ENCODE measurements at regions not wholly inside any gene's neighbourhood (a gene's known extent, or its start where the extent isn't known, plus 50 kb on each side); places are given as distances from the start of the nearest gene placed in this dataset.

DNA sequence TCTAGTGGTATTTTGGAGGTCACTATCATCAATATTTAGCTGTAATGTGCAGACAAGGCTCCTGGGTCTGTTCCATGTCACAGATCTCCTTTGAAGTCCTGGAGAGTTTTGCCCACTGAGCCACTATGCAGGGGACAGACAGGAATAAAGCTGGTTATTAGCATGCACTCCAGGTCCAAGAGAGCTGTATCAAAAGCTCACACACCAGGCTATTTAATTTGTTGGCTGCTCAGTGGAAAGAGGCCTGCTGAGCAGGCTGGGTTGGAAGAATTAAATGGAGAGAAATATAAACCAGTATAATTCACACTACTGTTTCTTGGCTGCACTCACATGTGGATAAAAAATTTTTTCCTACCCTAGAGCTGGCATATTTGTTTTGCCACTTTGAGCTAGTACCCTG is 113.8 kb upstream of the TAF11L2 start:
- Histone ChIP-seq H3K9me3 (no peaks in the 10 kb centered on the region), H3K36me3 (ENCODE audit: control insufficient read depth, insufficient read depth, low read length) (no peaks in the 10 kb centered on the region), H3K4me1 (no peaks in the 10 kb centered on the region), H3K27me3 (replicated peaks; ENCODE audit: control insufficient read depth, insufficient read depth, low read length) (no peaks in the 10 kb centered on the region), H3K4me3 (ENCODE audit: low read depth, low read length) (no peak overlapping the region)
- Mint-ChIP-seq H3K27me3 (ENCODE audit: insufficient read depth, unreplicated experiment) (no peaks in the 10 kb centered on the region), H3K4me1 (ENCODE audit: low read depth, unreplicated experiment) (no peaks in the 10 kb centered on the region), H3K9me3 (ENCODE audit: unreplicated experiment) (no peaks in the 10 kb centered on the region), H3K36me3 (ENCODE audit: insufficient read depth, unreplicated experiment) (no peaks in the 10 kb centered on the region), H3K4me3 (ENCODE audit: unreplicated experiment) (no peak overlapping the region), H3K27ac (ENCODE audit: unreplicated experiment) (no peak overlapping the region)
- POLR2A ChIA-PET = no interaction called here
- TF ChIP-seq, protein P1, sequence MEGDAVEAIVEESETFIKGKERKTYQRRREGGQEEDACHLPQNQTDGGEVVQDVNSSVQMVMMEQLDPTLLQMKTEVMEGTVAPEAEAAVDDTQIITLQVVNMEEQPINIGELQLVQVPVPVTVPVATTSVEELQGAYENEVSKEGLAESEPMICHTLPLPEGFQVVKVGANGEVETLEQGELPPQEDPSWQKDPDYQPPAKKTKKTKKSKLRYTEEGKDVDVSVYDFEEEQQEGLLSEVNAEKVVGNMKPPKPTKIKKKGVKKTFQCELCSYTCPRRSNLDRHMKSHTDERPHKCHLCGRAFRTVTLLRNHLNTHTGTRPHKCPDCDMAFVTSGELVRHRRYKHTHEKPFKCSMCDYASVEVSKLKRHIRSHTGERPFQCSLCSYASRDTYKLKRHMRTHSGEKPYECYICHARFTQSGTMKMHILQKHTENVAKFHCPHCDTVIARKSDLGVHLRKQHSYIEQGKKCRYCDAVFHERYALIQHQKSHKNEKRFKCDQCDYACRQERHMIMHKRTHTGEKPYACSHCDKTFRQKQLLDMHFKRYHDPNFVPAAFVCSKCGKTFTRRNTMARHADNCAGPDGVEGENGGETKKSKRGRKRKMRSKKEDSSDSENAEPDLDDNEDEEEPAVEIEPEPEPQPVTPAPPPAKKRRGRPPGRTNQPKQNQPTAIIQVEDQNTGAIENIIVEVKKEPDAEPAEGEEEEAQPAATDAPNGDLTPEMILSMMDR (IDR thresholded peaks at IDR 0.05; ENCODE audit: insufficient read depth in 1 of 2, low read depth in 1 of 2, low read length in 1 of 2, severe bottlenecking in 1 of 2, unreplicated experiment in 1 of 2) = no peak
- CTCF ChIA-PET = no interaction called here
- intact Hi-C loops (cut with micrococcal nuclease; ENCODE audit: unreplicated experiment) = no loop called here
- no peak for DNase-seq
- BruUV-seq (replicated peaks) = no TSS peak

- H3K4me3 Mint-ChIP-seq (ENCODE audit: unreplicated experiment) = no peak overlapping the region
- H3K27me3 ChIP-seq (replicated peaks; ENCODE audit: control insufficient read depth, insufficient read depth, low read length) = no peaks in the 10 kb centered on the region
- no peaks in the 10 kb centered on the region for H3K4me1 Mint-ChIP-seq (ENCODE audit: low read depth, unreplicated experiment)
- no peaks in the 10 kb centered on the region for H3K36me3 ChIP-seq (ENCODE audit: control insufficient read depth, insufficient read depth, low read length)
- peaks cover 8% of the 10 kb centered on the region for H3K9me3 Mint-ChIP-seq (ENCODE audit: unreplicated experiment)
- H3K4me1 ChIP-seq = 0 out of 2 replicates have a peak, but pooled peaks cover 3% of the 10 kb centered on the region
- H3K36me3 Mint-ChIP-seq (ENCODE audit: insufficient read depth, unreplicated experiment) = no peaks in the 10 kb centered on the region
- ChIA-PET CTCF (no interaction called here), POLR2A (no interaction called here)
- no peaks in the 10 kb centered on the region for H3K9me3 ChIP-seq
- no peak overlapping the region for H3K4me3 ChIP-seq (ENCODE audit: low read depth, low read length)
- no peak overlapping the region for H3K27ac Mint-ChIP-seq (ENCODE audit: unreplicated experiment)
- TF ChIP-seq, protein P1 (IDR thresholded peaks at IDR 0.05; ENCODE audit: insufficient read depth in 1 of 2, low read depth in 1 of 2, low read length in 1 of 2, severe bottlenecking in 1 of 2, unreplicated experiment in 1 of 2) = no peak
- no peaks in the 10 kb centered on the region for H3K27me3 Mint-ChIP-seq (ENCODE audit: insufficient read depth, unreplicated experiment)
- no peak for DNase-seq
- no TSS peak for BruUV-seq (replicated peaks)
- intact Hi-C loops (cut with micrococcal nuclease; ENCODE audit: unreplicated experiment) = no loop called here
Measured at GRCh38 chr5:17388717-17389116, 109.3 kb upstream of the TAF11L2 start.

GRCh38 chr5:17394086-17394485 is 103.9 kb upstream of the TAF11L2 start:
- BruUV-seq (replicated peaks) = no TSS peak
- intact Hi-C loops (cut with micrococcal nuclease; ENCODE audit: unreplicated experiment) = no loop called here

More at GRCh38 chr5:17394086-17394485, 103.9 kb upstream of the TAF11L2 start:
- Histone ChIP-seq H3K4me1 (0 out of 2 replicates have a peak, but pooled peaks cover 3% of the 10 kb centered on the region), H3K36me3 (ENCODE audit: control insufficient read depth, insufficient read depth, low read length) (no peaks in the 10 kb centered on the region), H3K4me3 (ENCODE audit: low read depth, low read length) (no peak overlapping the region), H3K9me3 (0 out of 2 replicates have a peak, but pooled peaks cover 3% of the 10 kb centered on the region), H3K27me3 (replicated peaks; ENCODE audit: control insufficient read depth, insufficient read depth, low read length) (no peaks in the 10 kb centered on the region)
- ChIA-PET CTCF (no interaction called here), POLR2A (no interaction called here)
- Mint-ChIP-seq H3K4me1 (ENCODE audit: low read depth, unreplicated experiment) (peaks cover 5% of the 10 kb centered on the region), H3K27me3 (ENCODE audit: insufficient read depth, unreplicated experiment) (no peaks in the 10 kb centered on the region), H3K9me3 (ENCODE audit: unreplicated experiment) (peaks cover 31% of the 10 kb centered on the region), H3K36me3 (ENCODE audit: insufficient read depth, unreplicated experiment) (no peaks in the 10 kb centered on the region), H3K4me3 (ENCODE audit: unreplicated experiment) (no peak overlapping the region), H3K27ac (ENCODE audit: unreplicated experiment) (no peak overlapping the region)
- no peak for DNase-seq
- TF ChIP-seq, protein P1 (IDR thresholded peaks at IDR 0.05; ENCODE audit: insufficient read depth in 1 of 2, low read depth in 1 of 2, low read length in 1 of 2, severe bottlenecking in 1 of 2, unreplicated experiment in 1 of 2) = no peak
